Esophagus muscularis mucosa (tissue), 4 donors: ENCODE measurements at regions not wholly inside any gene's neighbourhood (a gene's known extent, or its start where the extent isn't known, plus 50 kb on each side); places are given as distances from the start of the nearest gene placed in this dataset.

ENCODE experiments used
- EP300 ChIP-seq: sonication (generic); formaldehyde crosslinking; IDR thresholded peaks from one replicate; pipeline ENCODE4 v1.6.1; 2017; ENCODE audit warnings: antibody characterized with exemption
- POLR2A ChIP-seq: fragments of 450-650 bp; IDR thresholded peaks from one replicate; pipeline ENCODE4 v1.6.1; 2017; ENCODE audit warnings: antibody characterized with exemption, moderate library complexity, mild to moderate bottlenecking, low read depth
- POLR2AphosphoS5 ChIP-seq, 2 donors: sonication (generic); formaldehyde crosslinking; IDR thresholded peaks; one replicate each; pipeline ENCODE4 v1.6.1; 2017; ENCODE audit warnings: antibody characterized with exemption in 2 of 2
- TF ChIP-seq, protein P1 (sequence below), 3 experiments: fragments of 200-600 bp in 2 of 3; fragments of 450-650 bp in 1 of 3; sonication (generic) in 2 of 3; IDR thresholded peaks; one replicate each; pipeline ENCODE4 v1.5.1; 2017 to 2019; ENCODE audit warnings: antibody characterized with exemption in 3 of 3, mild to moderate bottlenecking in 2 of 3, moderate library complexity in 1 of 3

DNA sequence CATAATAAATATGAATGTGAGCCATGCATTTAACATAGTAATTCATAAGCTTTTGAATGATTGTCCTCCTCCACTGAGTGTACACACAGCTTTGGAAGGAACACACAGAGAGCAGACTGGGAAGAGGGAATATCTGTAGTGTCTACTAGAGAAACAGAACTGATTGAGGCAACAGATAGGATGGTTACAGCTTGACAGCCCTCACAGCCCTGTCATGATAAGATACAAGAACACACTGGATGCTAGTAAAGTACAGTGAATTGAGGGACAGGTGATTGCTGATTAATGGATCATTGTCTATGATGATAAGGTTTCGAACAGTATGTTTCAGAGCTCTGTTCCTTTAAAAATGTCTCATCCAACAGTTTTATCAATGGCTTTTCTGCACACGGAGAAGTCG, 383.4 kb upstream of the GBE1 start:
- TF ChIP-seq POLR2A (no peak), EP300 (no peak), POLR2AphosphoS5 (IDR thresholded peaks at IDR 0.05) (no peak)
- TF ChIP-seq, protein P1, sequence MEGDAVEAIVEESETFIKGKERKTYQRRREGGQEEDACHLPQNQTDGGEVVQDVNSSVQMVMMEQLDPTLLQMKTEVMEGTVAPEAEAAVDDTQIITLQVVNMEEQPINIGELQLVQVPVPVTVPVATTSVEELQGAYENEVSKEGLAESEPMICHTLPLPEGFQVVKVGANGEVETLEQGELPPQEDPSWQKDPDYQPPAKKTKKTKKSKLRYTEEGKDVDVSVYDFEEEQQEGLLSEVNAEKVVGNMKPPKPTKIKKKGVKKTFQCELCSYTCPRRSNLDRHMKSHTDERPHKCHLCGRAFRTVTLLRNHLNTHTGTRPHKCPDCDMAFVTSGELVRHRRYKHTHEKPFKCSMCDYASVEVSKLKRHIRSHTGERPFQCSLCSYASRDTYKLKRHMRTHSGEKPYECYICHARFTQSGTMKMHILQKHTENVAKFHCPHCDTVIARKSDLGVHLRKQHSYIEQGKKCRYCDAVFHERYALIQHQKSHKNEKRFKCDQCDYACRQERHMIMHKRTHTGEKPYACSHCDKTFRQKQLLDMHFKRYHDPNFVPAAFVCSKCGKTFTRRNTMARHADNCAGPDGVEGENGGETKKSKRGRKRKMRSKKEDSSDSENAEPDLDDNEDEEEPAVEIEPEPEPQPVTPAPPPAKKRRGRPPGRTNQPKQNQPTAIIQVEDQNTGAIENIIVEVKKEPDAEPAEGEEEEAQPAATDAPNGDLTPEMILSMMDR (IDR thresholded peaks at IDR 0.05): no peak
